GM10266 (cell line): ENCODE measurements at regions not wholly inside any gene's neighbourhood (a gene's known extent, or its start where the extent isn't known, plus 50 kb on each side); places are given as distances from the start of the nearest gene placed in this dataset.

Source experiments
- DNase-seq: peaks from one replicate; pipeline ENCODE4 v3.0.0; 2012; ENCODE audit errors: extremely low spot score
- CTCF ChIP-seq: IDR thresholded peaks from 2 replicates; pipeline ENCODE4 v1.5.1; 2012; ENCODE audit warnings: mild to moderate bottlenecking, low read depth; ENCODE audit not compliant: control insufficient read depth, insufficient read depth; ENCODE audit errors: missing control alignments

GRCh38 chr9:13508086-13508485, 228.6 kb upstream of the MPDZ start:
- DNase-seq = no peak
- TF ChIP-seq CTCF = no peak

- no peak for TF ChIP-seq CTCF
- DNase-seq = no peak
These were observed 226.3 kb upstream of the MPDZ start for GRCh38 chr9:13505797-13506196.

- TF ChIP-seq CTCF = no peak
- DNase-seq = no peak
These were observed 224.1 kb upstream of the MPDZ start for GRCh38 chr9:13503599-13503998.

GRCh38 chr9:13502484-13502883, 223.0 kb upstream of the MPDZ start:
- DNase-seq = no peak
- TF ChIP-seq CTCF = no peak

GRCh38 chr9:13501018-13501417, 221.5 kb upstream of the MPDZ start:
- no peak for TF ChIP-seq CTCF
- no peak for DNase-seq

- no peak for TF ChIP-seq CTCF
These were observed 220.5 kb upstream of the MPDZ start for GRCh38 chr9:13500034-13500433.

GRCh38 chr9:13493697-13494096, 214.2 kb upstream of the MPDZ start:
- TF ChIP-seq CTCF = no peak
- DNase-seq = no peak

More at GRCh38 chr9:13500034-13500433, 220.5 kb upstream of the MPDZ start:
- DNase-seq = no peak
